Calu3 (cell line): ENCODE measurements at regions not wholly inside any gene's neighbourhood (a gene's known extent, or its start where the extent isn't known, plus 50 kb on each side); places are given as distances from the start of the nearest gene placed in this dataset.

ENCODE experiments used
- BruUV-seq: library from RNA; stranded (reverse); fragments of 400-500 nt; replicated peaks from 2 replicates; lab custom pipeline; 2021; lab: Mats Ljungman, UMichigan
- CTCF ChIA-PET: fragments of 300-600 bp; sonication (Branson Sonifier 250); formaldehyde crosslinking; loops from one replicate; lab custom pipeline; 2022; ENCODE audit warnings: antibody characterized with exemption; lab: Charles Lee
- DNase-seq: peaks from one replicate; pipeline ENCODE4 v3.0.0; 2022
- H3K27ac Mint-ChIP-seq: one replicate; pipeline ENCODE4 v1.8.0; 2022; ENCODE audit warnings: mixed read lengths; ENCODE audit not compliant: unreplicated experiment
- H3K27me3 Mint-ChIP-seq: one replicate; pipeline ENCODE4 v1.8.0; 2022; ENCODE audit warnings: mixed read lengths; ENCODE audit not compliant: unreplicated experiment
- H3K36me3 Mint-ChIP-seq: one replicate; pipeline ENCODE4 v1.8.0; 2022; ENCODE audit warnings: mild to moderate bottlenecking, moderate library complexity, mixed read lengths; ENCODE audit not compliant: insufficient read depth, unreplicated experiment
- H3K4me1 Mint-ChIP-seq: one replicate; pipeline ENCODE4 v1.8.0; 2022; ENCODE audit warnings: mild to moderate bottlenecking, low read depth, mixed read lengths; ENCODE audit not compliant: unreplicated experiment
- H3K4me3 Mint-ChIP-seq: one replicate; pipeline ENCODE4 v1.8.0; 2022; ENCODE audit warnings: mild to moderate bottlenecking, low read depth, moderate library complexity, mixed read lengths; ENCODE audit not compliant: unreplicated experiment
- H3K9me3 Mint-ChIP-seq: one replicate; pipeline ENCODE4 v1.8.0; 2022; ENCODE audit warnings: low read depth, mixed read lengths; ENCODE audit not compliant: unreplicated experiment
- CTCF ChIP-seq: fragments of 200-600 bp; IDR thresholded peaks from one replicate; pipeline ENCODE4 v1.8.0; 2022; ENCODE audit warnings: antibody characterized with exemption; ENCODE audit not compliant: unreplicated experiment
- intact Hi-C: fragments of 100-400 bp; cut with micrococcal nuclease; formaldehyde crosslinking; loops from one replicate; pipeline ENCODE4 v1.10.0; 2022; ENCODE audit not compliant: unreplicated experiment

GRCh38 chr11:115710980-115711379 lies 206.8 kb upstream of the CADM1 start:
- no peaks in the 10 kb centered on the region for H3K4me1 Mint-ChIP-seq
- no TSS peak for BruUV-seq
- intact Hi-C loops = no loop called here
- no peak for DNase-seq
- H3K27ac Mint-ChIP-seq = no peak overlapping the region
- H3K9me3 Mint-ChIP-seq = peaks cover 9% of the 10 kb centered on the region
- CTCF ChIA-PET = interaction anchor here (0.7 kb wide), 1 partner anchor 493 kb away, joined by 6 read pairs; no protein-coding TSS in a partner anchor
- H3K4me3 Mint-ChIP-seq = no peak overlapping the region
- no peaks in the 10 kb centered on the region for H3K36me3 Mint-ChIP-seq
- no peak for TF ChIP-seq CTCF
- H3K27me3 Mint-ChIP-seq = no peaks in the 10 kb centered on the region

DNA sequence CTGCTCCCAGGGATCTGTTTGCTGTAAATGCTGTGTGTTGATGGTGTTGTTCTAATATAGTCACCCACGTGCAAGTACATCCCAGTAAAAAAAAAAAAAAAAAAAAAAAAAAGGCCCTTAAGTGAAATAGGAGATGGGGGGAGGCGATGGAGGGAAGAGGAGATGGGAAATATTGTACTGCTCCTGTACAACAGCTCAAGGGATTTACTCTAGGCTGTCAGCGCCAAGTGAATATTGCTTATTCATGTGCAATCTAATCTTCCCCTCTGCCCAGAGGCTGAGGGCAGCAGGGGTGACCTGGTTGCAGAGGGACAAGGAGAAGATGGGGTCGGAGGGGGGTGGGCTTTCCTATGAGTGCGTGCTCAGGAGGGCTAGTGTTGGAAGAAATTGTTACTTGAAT lies 206.2 kb upstream of the CADM1 start:
- no peak for TF ChIP-seq CTCF
- no peak for DNase-seq
- no peaks in the 10 kb centered on the region for H3K27me3 Mint-ChIP-seq
- CTCF ChIA-PET = no interaction called here
- H3K27ac Mint-ChIP-seq = no peak overlapping the region
- intact Hi-C loops = no loop called here
- no peak overlapping the region for H3K4me3 Mint-ChIP-seq
- no peaks in the 10 kb centered on the region for H3K36me3 Mint-ChIP-seq
- no TSS peak for BruUV-seq
- H3K4me1 Mint-ChIP-seq = no peaks in the 10 kb centered on the region
- peaks cover 9% of the 10 kb centered on the region for H3K9me3 Mint-ChIP-seq

- no peak for TF ChIP-seq CTCF
- Mint-ChIP-seq H3K27ac (no peak overlapping the region), H3K9me3 (peaks cover 8% of the 10 kb centered on the region), H3K4me3 (no peak overlapping the region), H3K4me1 (no peaks in the 10 kb centered on the region), H3K36me3 (no peaks in the 10 kb centered on the region), H3K27me3 (no peaks in the 10 kb centered on the region)
- intact Hi-C loops = no loop called here
- CTCF ChIA-PET = no interaction called here
- BruUV-seq = no TSS peak
- DNase-seq = no peak
Observed at GRCh38 chr11:115709297-115709696, 205.1 kb upstream of the CADM1 start.

DNA sequence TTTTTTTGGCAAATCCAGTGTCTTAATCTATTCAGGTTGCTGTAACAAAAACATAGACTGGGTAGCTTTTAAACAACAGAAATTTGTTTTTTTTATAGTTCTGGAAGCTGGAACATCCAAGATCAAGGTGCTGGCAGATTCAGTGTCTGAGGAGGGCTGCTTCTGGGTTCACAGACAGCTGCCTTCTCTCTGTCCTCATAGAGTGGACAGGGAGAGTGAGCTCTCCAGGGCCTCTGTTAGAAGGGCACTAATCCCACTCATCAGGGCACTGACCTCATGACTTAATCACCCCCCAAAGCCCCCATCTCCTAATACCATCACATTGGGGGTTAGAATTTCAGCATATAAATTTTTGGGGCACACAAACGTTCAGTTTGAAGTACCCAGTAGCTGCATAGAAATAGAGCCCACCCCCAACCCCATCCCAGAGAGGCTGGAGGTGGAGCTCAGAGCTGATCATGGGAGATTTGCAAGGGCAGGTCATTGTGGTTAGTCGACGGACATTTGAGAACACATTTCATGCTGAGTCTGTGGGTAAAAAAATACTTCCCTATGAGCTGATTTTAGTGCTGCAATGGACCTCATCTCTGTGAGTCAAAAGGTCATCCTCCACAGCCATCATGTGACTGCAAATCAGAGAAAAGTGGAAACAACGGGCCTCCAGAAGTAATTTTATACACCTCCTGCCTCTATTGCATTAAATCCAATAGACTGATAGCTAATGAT lies 203.1 kb upstream of the CADM1 start:
- DNase-seq = no peak
- peaks cover 10% of the 10 kb centered on the region for H3K9me3 Mint-ChIP-seq
- H3K27me3 Mint-ChIP-seq = no peaks in the 10 kb centered on the region
- H3K4me1 Mint-ChIP-seq = no peaks in the 10 kb centered on the region
- intact Hi-C loops = no loop called here
- no peak overlapping the region for H3K27ac Mint-ChIP-seq
- CTCF ChIA-PET = no interaction called here
- no peak for TF ChIP-seq CTCF
- no peak overlapping the region for H3K4me3 Mint-ChIP-seq
- H3K36me3 Mint-ChIP-seq = no peaks in the 10 kb centered on the region
- BruUV-seq = no TSS peak
